Left lung (tissue), 4 donors: ENCODE measurements at regions not wholly inside any gene's neighbourhood (a gene's known extent, or its start where the extent isn't known, plus 50 kb on each side); places are given as distances from the start of the nearest gene placed in this dataset.
A peak's percentile ranks its signal among the peaks of the same experiment; 100 is the strongest.

Source experiments
- ATAC-seq: fragments of 200-7000 bp; cut with Tn5 transposase; one replicate; pipeline ENCODE4 v1.9.1; 2020; ENCODE audit warnings: moderate library complexity
- DNase-seq, 4 donors: peaks; one replicate each; pipeline ENCODE4 v3.0.0-alpha.2; 2013 to 2020
- H3K27ac ChIP-seq, 2 donors: fragments of 200-600 bp; sonication (generic) in 1 of 2; one replicate each; pipeline versions ENCODE4 v1.5.0 to v1.8.0; 2020 to 2021
- H3K27me3 ChIP-seq, 2 donors: fragments of 200-600 bp; sonication (generic) in 1 of 2; one replicate each; pipeline versions ENCODE4 v1.5.0 to v1.8.0; 2020 to 2021
- H3K36me3 ChIP-seq, 2 donors: fragments of 200-600 bp; sonication (generic) in 1 of 2; one replicate each; pipeline versions ENCODE4 v1.5.0 to v1.8.0; 2020 to 2021
- H3K4me1 ChIP-seq, 2 donors: fragments of 200-600 bp; one replicate each; pipeline ENCODE4 v1.8.0; 2021
- H3K4me3 ChIP-seq, 2 donors: fragments of 200-600 bp; sonication (generic) in 1 of 2; one replicate each; pipeline versions ENCODE4 v1.5.0 to v1.8.0; 2020 to 2021; ENCODE audit warnings: mild to moderate bottlenecking in 1 of 2
- H3K9me3 ChIP-seq, 2 donors: fragments of 200-600 bp; sonication (generic) in 1 of 2; one replicate each; pipeline versions ENCODE4 v1.5.0 to v1.8.0; 2020 to 2021
- CTCF ChIP-seq, 2 donors: fragments of 200-600 bp; sonication (generic) in 1 of 2; IDR thresholded peaks; one replicate each; pipeline versions ENCODE4 v1.5.0 to v1.8.0; 2021; ENCODE audit warnings: antibody characterized with exemption in 2 of 2
- intact Hi-C, 2 donors: fragments of 100-400 bp; cut with DNase I; formaldehyde crosslinking; loops; one replicate each; pipeline versions ENCODE4 v1.11.2 to v1.14.2; 2022
- donor health status: DM: no; HTN: yes; CAD: no.
- donor health status: DM: no; HTN: no; CAD: no.

GRCh38 chr9:134537951-134538641 lies 103.5 kb upstream of the COL5A1 start:
- Histone ChIP-seq H3K9me3 (no peaks in the 10 kb centered on the region), H3K36me3 (no peaks in the 10 kb centered on the region), H3K4me3 (no peak overlapping the region), H3K27me3 (peaks cover 0 to 27% of the 10 kb centered on the region in 2 donors), H3K27ac (peak overlapping the region in 1 of 2 donors; percentile 19), H3K4me1 (no peaks in the 10 kb centered on the region)
- ATAC-seq (no peak), DNase-seq (peak in 1 of 4 donors; percentile 62)
- intact Hi-C loops: no loop called here
- no peak for TF ChIP-seq CTCF (IDR thresholded peaks at IDR 0.05)

GRCh38 chr9:134538856-134539566 lies 102.6 kb upstream of the COL5A1 start:
- H3K36me3 ChIP-seq: no peaks in the 10 kb centered on the region
- DNase-seq (peak in 2 of 4 donors; percentile 50 to 76), ATAC-seq (no peak)
- intact Hi-C loops: no loop called here
- TF ChIP-seq CTCF (IDR thresholded peaks at IDR 0.05): no peak
- H3K4me3 ChIP-seq: no peak overlapping the region
- peaks cover 0 to 26% of the 10 kb centered on the region in 2 donors for H3K27me3 ChIP-seq
- H3K27ac ChIP-seq: peak overlapping the region in 1 of 2 donors; percentile 19
- no peaks in the 10 kb centered on the region for H3K4me1 ChIP-seq
- no peaks in the 10 kb centered on the region for H3K9me3 ChIP-seq

GRCh38 chr9:134539586-134540194 lies 101.9 kb upstream of the COL5A1 start:
- Histone ChIP-seq H3K9me3 (no peaks in the 10 kb centered on the region), H3K4me3 (no peak overlapping the region), H3K27me3 (peaks cover 0 to 23% of the 10 kb centered on the region in 2 donors), H3K36me3 (no peaks in the 10 kb centered on the region), H3K27ac (no peak overlapping the region), H3K4me1 (no peaks in the 10 kb centered on the region)
- ATAC-seq: no peak
- TF ChIP-seq CTCF (IDR thresholded peaks at IDR 0.05): no peak
- peak in 3 of 4 donors; percentile 49 to 91 (median 81) for DNase-seq
- intact Hi-C loops: no loop called here

- no peak for DNase-seq
- no peak for ATAC-seq
- Histone ChIP-seq H3K4me1 (no peaks in the 10 kb centered on the region), H3K27me3 (peaks cover 0 to 23% of the 10 kb centered on the region in 2 donors), H3K9me3 (no peaks in the 10 kb centered on the region), H3K4me3 (no peak overlapping the region), H3K36me3 (no peaks in the 10 kb centered on the region), H3K27ac (no peak overlapping the region)
- intact Hi-C loops: no loop called here
- TF ChIP-seq CTCF (IDR thresholded peaks at IDR 0.05): no peak
Observed at GRCh38 chr9:134540276-134541096, 101.1 kb upstream of the COL5A1 start.
